Colonic mucosa (tissue), 4 donors: ENCODE measurements at regions not wholly inside any gene's neighbourhood (a gene's known extent, or its start where the extent isn't known, plus 50 kb on each side); places are given as distances from the start of the nearest gene placed in this dataset.

Experiments used
- DNase-seq: peaks from one replicate; pipeline ENCODE4 v3.0.0-alpha.2; 2020
- H3K27ac ChIP-seq: fragments of 200-600 bp; one replicate; pipeline ENCODE4 v1.8.0; 2021
- H3K27me3 ChIP-seq: fragments of 200-600 bp; one replicate; pipeline ENCODE4 v1.8.0; 2021
- H3K36me3 ChIP-seq: fragments of 200-600 bp; one replicate; pipeline ENCODE4 v1.8.0; 2021
- H3K4me1 ChIP-seq: fragments of 200-600 bp; one replicate; pipeline ENCODE4 v1.8.0; 2021; ENCODE audit warnings: mild to moderate bottlenecking
- H3K4me3 ChIP-seq: fragments of 200-600 bp; one replicate; pipeline ENCODE4 v1.8.0; 2021
- H3K9ac ChIP-seq, 2 donors: one replicate each; pipeline ENCODE4 v1.7.0; 2013; ENCODE audit warnings: control low read depth in 2 of 2, low read depth in 2 of 2, low read length in 2 of 2
- H3K9me3 ChIP-seq: fragments of 200-600 bp; one replicate; pipeline ENCODE4 v1.8.0; 2021
- CTCF ChIP-seq: fragments of 200-600 bp; IDR thresholded peaks from one replicate; pipeline ENCODE4 v1.8.0; 2022; ENCODE audit warnings: antibody characterized with exemption, mild to moderate bottlenecking
- intact Hi-C: fragments of 100-400 bp; cut with DNase I; formaldehyde crosslinking; loops from one replicate; pipeline ENCODE4 v1.14.1; 2022
- donor health status: healthy.
- donor health status: DM: no; HTN: no; CAD: no.
- donor health status: DM: no; HTN: no; CAD: no.

GRCh38 chr3:178297740-178298139 is 238.5 kb upstream of the KCNMB2 start:
- no peak overlapping the region for H3K9ac ChIP-seq
- no peaks in the 10 kb centered on the region for H3K4me1 ChIP-seq
- H3K36me3 ChIP-seq, result no peaks in the 10 kb centered on the region
- no peak overlapping the region for H3K4me3 ChIP-seq
- H3K27me3 ChIP-seq, result no peaks in the 10 kb centered on the region
- DNase-seq, result no peak
- H3K27ac ChIP-seq, result no peak overlapping the region
- intact Hi-C loops, result no loop called here
- no peaks in the 10 kb centered on the region for H3K9me3 ChIP-seq
- no peak for TF ChIP-seq CTCF

DNA sequence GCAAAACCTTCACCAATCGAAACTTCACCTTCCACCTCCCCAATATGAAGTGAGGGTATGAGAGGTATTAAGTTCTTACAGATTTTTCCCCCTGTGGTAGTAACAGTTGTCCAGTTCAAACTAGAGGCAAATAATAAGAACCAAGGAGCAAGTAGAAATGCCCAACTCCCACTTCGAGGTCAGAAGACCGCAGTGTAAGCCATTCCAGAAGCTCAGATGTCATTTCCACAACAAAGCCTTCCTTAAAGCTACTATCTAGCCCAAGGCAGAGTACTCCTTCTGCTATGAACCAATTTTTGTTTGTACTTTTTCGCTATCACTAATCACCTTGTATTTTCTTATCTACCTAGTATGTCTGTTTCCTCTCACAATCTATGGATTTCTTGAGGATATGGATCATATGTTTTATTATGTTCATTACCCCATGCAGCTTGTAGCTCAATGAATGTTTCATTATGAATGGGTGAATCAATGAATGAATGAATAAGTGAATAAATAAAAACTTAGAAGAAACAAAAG is 235.7 kb upstream of the KCNMB2 start:
- Histone ChIP-seq H3K27ac (no peak overlapping the region), H3K9me3 (no peaks in the 10 kb centered on the region), H3K36me3 (no peaks in the 10 kb centered on the region), H3K9ac (no peak overlapping the region), H3K4me3 (no peak overlapping the region), H3K4me1 (no peaks in the 10 kb centered on the region), H3K27me3 (no peaks in the 10 kb centered on the region)
- no peak for TF ChIP-seq CTCF
- DNase-seq, result no peak
- intact Hi-C loops, result no loop called here

DNA sequence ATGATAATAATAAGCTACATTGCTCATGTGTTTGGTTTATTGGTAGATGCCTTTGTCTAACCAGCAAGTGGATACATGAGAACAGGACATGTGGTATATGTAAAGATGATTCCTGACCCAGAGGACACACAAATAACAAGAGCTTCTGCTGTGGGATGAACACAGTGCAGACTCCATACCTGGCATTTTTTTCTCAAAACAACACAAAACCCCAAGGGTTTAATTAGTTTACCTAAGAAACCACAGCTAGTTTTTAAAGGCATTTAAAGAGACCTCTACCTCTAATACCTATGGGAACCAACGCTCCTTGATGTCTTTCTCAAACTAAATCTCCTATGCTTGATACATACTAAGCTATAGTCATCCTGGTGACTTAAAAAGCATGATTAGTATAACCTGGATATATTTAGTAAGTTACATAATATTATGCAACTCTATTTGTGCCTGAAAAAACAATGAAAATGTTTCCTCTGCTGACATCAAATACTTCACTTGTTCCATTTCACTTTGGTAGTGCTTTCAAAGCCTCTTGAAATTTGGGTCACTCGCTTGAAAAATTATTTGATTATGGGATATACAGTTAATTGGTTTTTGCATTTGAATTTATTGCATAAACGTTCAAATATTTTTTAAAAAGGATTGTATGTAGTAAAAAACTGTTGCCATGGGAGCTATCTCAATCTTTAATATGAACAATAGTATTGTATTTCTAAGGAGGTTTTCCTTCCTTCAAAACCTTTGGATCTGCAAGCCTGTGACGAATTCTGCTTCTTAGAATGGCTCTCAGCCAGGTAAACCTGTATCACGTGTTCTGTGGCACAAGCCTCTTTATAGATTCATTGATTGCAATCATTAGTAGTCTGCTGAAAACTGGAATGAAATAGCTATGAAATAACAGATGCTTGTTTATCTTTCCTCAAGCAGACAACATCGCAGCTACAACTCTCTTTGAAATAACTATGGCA is 233.0 kb upstream of the KCNMB2 start:
- intact Hi-C loops, result no loop called here
- Histone ChIP-seq H3K27me3 (no peaks in the 10 kb centered on the region), H3K36me3 (no peaks in the 10 kb centered on the region), H3K9me3 (no peaks in the 10 kb centered on the region), H3K4me1 (no peaks in the 10 kb centered on the region), H3K27ac (no peak overlapping the region), H3K9ac (no peak overlapping the region), H3K4me3 (no peak overlapping the region)
- DNase-seq, result no peak
- no peak for TF ChIP-seq CTCF

GRCh38 chr3:178304758-178305467 is 231.3 kb upstream of the KCNMB2 start:
- no peak for DNase-seq
- Histone ChIP-seq H3K9me3 (no peaks in the 10 kb centered on the region), H3K4me3 (no peak overlapping the region), H3K27ac (no peak overlapping the region), H3K27me3 (no peaks in the 10 kb centered on the region), H3K9ac (no peak overlapping the region), H3K4me1 (no peaks in the 10 kb centered on the region), H3K36me3 (no peaks in the 10 kb centered on the region)
- no peak for TF ChIP-seq CTCF
- intact Hi-C loops, result no loop called here

DNA sequence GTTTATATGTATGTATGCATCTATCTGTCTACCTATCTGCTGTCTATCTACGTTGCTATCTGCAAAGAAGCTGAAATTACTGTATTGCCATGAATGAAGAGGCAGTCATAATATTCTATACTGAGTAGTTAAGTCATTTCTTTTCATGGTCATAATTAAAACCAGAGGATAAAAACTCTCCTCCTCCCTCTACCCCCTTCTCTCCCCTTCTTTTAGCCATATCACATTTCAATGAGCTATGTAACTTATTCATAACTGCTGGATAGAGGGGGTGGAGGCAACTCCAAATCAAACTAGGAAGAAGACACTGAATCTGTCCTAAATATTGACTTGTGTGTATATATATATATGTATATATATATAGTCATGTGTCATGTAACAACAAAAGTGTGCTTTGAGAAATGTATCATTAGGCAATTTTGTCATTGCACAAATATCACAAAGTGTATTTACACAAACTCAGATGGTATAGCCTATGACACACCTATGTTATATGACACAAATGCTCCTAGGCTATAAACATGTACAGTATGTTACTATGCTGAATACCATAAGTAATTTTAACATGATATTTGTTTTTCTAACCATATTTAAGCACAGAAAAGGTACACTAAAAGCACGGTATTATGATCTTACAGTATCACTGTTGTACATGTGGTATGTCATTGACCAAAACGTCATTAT is 229.7 kb upstream of the KCNMB2 start:
- no peaks in the 10 kb centered on the region for H3K36me3 ChIP-seq
- no peaks in the 10 kb centered on the region for H3K4me1 ChIP-seq
- intact Hi-C loops, result no loop called here
- H3K4me3 ChIP-seq, result no peak overlapping the region
- no peaks in the 10 kb centered on the region for H3K27me3 ChIP-seq
- no peak for TF ChIP-seq CTCF
- no peaks in the 10 kb centered on the region for H3K9me3 ChIP-seq
- DNase-seq, result no peak
- no peak overlapping the region for H3K9ac ChIP-seq
- H3K27ac ChIP-seq, result no peak overlapping the region
